ENCODE measurements at regions not wholly inside any gene's neighbourhood (a gene's known extent, or its start where the extent isn't known, plus 50 kb on each side); places are given as distances from the start of the nearest gene placed in this dataset.

DNA sequence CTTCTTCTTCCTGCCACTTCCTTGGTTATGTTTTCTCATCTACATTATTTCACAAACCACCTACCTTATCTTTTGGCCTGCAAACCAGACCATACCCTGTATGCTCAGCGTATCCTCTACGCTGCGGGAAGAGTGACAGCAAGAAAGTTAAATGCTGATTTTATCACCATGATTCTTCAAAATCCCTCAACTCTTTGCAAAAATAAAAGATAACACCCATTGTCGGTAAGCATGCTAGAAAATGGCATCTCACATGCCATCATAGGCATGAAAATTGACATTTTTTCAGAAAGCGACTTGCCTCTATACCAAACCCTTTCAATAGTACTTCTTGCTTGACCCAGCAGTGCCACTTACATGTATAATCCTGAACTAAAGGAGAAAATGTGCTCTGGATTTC is 102.0 kb downstream of the HPGD start:
- H4K20me1 ChIP-seq (ENCODE audit: low read depth): no peaks in the 10 kb centered on the region
- H3K4me2 ChIP-seq: no peak overlapping the region
- no peaks in the 10 kb centered on the region for H3K36me3 Mint-ChIP-seq
- H3K27me3 ChIP-seq: no peaks in the 10 kb centered on the region
- no peaks in the 10 kb centered on the region for H3K9me3 Mint-ChIP-seq
- no peak for TF ChIP-seq EZH2phosphoT487 (IDR thresholded peaks at IDR 0.05)
- TF ChIP-seq, protein P1, sequence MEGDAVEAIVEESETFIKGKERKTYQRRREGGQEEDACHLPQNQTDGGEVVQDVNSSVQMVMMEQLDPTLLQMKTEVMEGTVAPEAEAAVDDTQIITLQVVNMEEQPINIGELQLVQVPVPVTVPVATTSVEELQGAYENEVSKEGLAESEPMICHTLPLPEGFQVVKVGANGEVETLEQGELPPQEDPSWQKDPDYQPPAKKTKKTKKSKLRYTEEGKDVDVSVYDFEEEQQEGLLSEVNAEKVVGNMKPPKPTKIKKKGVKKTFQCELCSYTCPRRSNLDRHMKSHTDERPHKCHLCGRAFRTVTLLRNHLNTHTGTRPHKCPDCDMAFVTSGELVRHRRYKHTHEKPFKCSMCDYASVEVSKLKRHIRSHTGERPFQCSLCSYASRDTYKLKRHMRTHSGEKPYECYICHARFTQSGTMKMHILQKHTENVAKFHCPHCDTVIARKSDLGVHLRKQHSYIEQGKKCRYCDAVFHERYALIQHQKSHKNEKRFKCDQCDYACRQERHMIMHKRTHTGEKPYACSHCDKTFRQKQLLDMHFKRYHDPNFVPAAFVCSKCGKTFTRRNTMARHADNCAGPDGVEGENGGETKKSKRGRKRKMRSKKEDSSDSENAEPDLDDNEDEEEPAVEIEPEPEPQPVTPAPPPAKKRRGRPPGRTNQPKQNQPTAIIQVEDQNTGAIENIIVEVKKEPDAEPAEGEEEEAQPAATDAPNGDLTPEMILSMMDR (IDR thresholded peaks at IDR 0.05): no peak
- TF ChIP-seq EZH2 (IDR thresholded peaks at IDR 0.05): no peak
- H3K27ac ChIP-seq: no peak overlapping the region
- H3K79me2 ChIP-seq (ENCODE audit: low read depth): no peaks in the 10 kb centered on the region
- H3K4me1 ChIP-seq: no peaks in the 10 kb centered on the region
- no peaks in the 10 kb centered on the region for H3K36me3 ChIP-seq
- no peak overlapping the region for H3K27ac Mint-ChIP-seq
- H3K4me1 Mint-ChIP-seq: no peaks in the 10 kb centered on the region
- no peaks in the 10 kb centered on the region for H3F3A ChIP-seq (ENCODE audit: low read depth)
- H3K27me3 Mint-ChIP-seq (ENCODE audit: insufficient read depth, low read depth): no peaks in the 10 kb centered on the region
- H3K9me3 ChIP-seq (ENCODE audit: low read depth): peaks cover 4% of the 10 kb centered on the region
- H3K9ac ChIP-seq: no peak overlapping the region
- H2AFZ ChIP-seq (replicated peaks): no peak overlapping the region
- H3K4me3 ChIP-seq: no peak overlapping the region
- no peak for DNase-seq (ENCODE audit: low spot score)
- no peak overlapping the region for H3K4me3 Mint-ChIP-seq

DNA sequence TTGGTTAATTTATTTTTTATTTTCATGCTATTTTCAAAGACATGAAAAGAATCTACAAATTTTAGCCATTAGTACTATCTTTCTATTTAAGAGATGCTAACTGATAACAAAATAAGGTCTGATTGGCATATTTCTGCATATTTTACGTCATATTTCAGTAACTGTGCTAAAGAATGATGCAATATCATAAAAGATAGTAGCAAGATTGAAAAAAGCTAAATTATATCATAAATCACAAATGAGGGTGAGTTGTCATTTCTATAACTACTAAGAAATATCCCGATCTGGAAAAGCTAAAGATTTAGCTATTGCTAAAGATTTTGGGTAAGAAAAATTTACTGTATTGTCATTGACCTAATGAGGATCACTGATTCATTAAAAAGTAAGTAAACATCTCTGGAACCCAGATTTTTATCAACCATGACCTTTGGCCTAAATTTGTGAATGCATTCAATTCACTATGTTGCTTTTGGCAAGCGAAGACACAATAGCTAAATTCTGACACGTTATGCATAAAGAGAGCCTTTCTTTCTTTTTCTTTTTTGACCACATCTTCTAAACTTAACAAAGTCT is 103.6 kb downstream of the HPGD start:
- Histone ChIP-seq H3K4me3 (no peak overlapping the region), H2AFZ (replicated peaks) (no peak overlapping the region), H3K36me3 (no peaks in the 10 kb centered on the region), H3K4me2 (no peak overlapping the region), H3K9ac (no peak overlapping the region), H4K20me1 (ENCODE audit: low read depth) (no peaks in the 10 kb centered on the region), H3K4me1 (no peaks in the 10 kb centered on the region), H3K79me2 (ENCODE audit: low read depth) (no peaks in the 10 kb centered on the region), H3K27ac (no peak overlapping the region), H3K9me3 (ENCODE audit: low read depth) (peaks cover 4% of the 10 kb centered on the region), H3F3A (ENCODE audit: low read depth) (no peaks in the 10 kb centered on the region), H3K27me3 (no peaks in the 10 kb centered on the region)
- H3K4me1 Mint-ChIP-seq: no peaks in the 10 kb centered on the region
- H3K27ac Mint-ChIP-seq: no peak overlapping the region
- DNase-seq (ENCODE audit: low spot score): no peak
- no peaks in the 10 kb centered on the region for H3K27me3 Mint-ChIP-seq (ENCODE audit: insufficient read depth, low read depth)
- H3K9me3 Mint-ChIP-seq: peaks cover 4% of the 10 kb centered on the region
- no peak overlapping the region for H3K4me3 Mint-ChIP-seq
- H3K36me3 Mint-ChIP-seq: no peaks in the 10 kb centered on the region
- TF ChIP-seq, protein P1 (IDR thresholded peaks at IDR 0.05): no peak
- TF ChIP-seq EZH2phosphoT487 (IDR thresholded peaks at IDR 0.05) (no peak), EZH2 (IDR thresholded peaks at IDR 0.05) (no peak)

DNA sequence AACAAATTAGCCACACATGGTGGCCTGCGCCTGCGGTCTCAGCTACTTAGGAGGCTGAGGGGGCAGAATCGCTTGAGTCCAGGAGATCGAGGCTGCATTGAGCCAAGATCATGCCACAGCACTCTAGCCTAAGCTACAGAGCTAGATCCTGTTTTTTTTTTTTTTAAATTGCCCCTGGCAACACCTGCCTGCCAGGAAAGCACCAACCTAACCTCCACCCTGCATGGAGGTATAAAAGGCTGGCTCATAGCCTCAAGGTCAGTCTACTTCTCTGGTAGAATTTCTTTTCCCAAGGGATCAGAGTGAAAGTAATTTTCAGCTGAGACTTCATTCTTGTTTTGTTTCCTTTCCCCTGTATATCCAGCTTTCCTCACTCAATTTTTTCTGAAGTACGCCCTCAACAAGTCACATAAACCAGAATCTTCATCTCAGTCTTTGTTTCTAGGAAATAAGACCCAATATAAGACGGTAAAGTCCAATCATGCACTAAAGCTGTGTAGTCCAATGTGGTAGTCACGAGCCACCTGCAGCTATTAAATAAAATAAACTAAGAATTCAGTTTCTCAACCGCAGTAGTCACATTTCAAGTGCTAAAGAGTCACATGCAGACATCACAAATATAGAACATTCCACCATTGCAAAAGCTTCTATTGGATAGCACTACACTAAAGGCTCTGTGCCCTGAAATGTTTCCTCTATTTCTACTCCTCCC is 113.3 kb downstream of the HPGD start:
- Histone ChIP-seq H3K4me1 (no peaks in the 10 kb centered on the region), H3K36me3 (no peaks in the 10 kb centered on the region), H3K27me3 (no peaks in the 10 kb centered on the region), H3K4me3 (no peak overlapping the region), H3K9ac (no peak overlapping the region), H3K9me3 (ENCODE audit: low read depth) (no peaks in the 10 kb centered on the region), H3K27ac (no peak overlapping the region), H3K4me2 (no peak overlapping the region), H3F3A (ENCODE audit: low read depth) (no peaks in the 10 kb centered on the region), H2AFZ (replicated peaks) (no peak overlapping the region), H3K79me2 (ENCODE audit: low read depth) (no peaks in the 10 kb centered on the region), H4K20me1 (ENCODE audit: low read depth) (no peaks in the 10 kb centered on the region)
- Mint-ChIP-seq H3K4me1 (no peaks in the 10 kb centered on the region), H3K4me3 (no peak overlapping the region), H3K36me3 (no peaks in the 10 kb centered on the region), H3K9me3 (peaks cover 5% of the 10 kb centered on the region), H3K27ac (no peak overlapping the region), H3K27me3 (ENCODE audit: insufficient read depth, low read depth) (peaks cover 2% of the 10 kb centered on the region)
- TF ChIP-seq EZH2 (IDR thresholded peaks at IDR 0.05) (no peak), EZH2phosphoT487 (IDR thresholded peaks at IDR 0.05) (no peak)
- TF ChIP-seq, protein P1 (IDR thresholded peaks at IDR 0.05): no peak
- DNase-seq (ENCODE audit: low spot score): no peak
